IPS-NIHi7 (cell line): ENCODE measurements at regions not wholly inside any gene's neighbourhood (a gene's known extent, or its start where the extent isn't known, plus 50 kb on each side); places are given as distances from the start of the nearest gene placed in this dataset.

Source experiments
- DNase-seq: peaks from one replicate; pipeline ENCODE4 v3.0.0; 2012; ENCODE audit warnings: mixed read lengths; ENCODE audit errors: extremely low spot score

GRCh38 chr10:131425752-131426533, 114.4 kb upstream of the TCERG1L start:
- no peak for DNase-seq

- DNase-seq = no peak
Observed at GRCh38 chr10:131426534-131426898, 115.0 kb upstream of the TCERG1L start.

DNA sequence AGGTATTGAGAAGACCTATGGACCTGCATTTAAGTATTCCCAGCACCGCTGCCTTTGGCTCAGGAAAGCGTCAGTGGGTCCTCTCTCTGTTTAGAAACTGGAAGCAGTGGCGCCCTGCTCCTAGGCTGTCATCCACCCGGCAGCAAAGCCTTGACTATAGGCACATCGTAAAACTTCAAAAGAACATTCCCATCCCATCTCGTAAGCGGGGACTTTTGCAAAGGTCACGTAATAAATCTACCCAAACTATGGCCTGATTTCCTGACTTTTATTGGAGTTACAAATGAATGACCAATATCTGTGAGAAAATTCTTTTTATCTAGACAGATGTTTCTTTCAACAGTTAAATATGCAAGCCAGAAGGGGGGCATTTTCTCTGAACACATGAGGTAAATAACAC, 115.8 kb upstream of the TCERG1L start:
- no peak for DNase-seq

DNA sequence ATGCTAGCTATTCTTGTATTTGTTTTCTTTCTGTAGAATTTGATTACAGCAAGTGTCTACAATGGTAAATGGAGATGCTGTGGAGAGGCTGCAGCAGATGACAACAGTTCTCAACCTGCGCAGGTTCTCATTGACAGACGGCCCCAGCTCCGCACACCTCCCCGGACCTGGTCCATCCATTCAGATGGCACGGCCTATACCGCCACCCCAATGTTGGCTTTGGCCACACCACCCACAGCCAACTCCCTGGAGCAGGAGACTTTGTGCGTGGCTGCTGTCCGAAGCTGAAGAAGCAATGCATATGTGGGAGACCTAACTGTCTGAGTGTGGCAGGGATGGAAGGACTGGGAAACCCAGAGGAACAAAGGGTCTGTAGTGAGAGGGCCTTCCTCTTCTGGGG, 116.4 kb upstream of the TCERG1L start:
- no peak for DNase-seq

DNA sequence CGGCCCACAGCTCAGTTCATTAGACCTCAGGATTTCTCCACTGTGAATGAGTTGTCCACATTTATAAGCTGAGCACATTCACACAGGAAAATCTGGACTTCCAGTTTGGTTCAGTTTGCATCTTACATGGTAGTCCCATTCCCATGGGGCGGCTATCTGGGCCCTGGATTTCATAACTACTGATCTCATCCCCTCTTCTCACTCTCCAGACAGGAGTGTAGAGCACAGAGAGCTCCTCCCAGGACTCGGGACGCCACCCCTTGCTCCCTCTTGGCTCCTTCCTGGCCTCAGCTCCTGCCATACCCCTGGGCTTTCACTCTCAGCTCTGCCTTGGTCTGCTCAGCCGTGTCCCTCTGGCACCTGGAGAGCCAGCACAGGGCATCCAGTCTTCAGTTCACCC, 117.6 kb upstream of the TCERG1L start:
- no peak for DNase-seq

DNA sequence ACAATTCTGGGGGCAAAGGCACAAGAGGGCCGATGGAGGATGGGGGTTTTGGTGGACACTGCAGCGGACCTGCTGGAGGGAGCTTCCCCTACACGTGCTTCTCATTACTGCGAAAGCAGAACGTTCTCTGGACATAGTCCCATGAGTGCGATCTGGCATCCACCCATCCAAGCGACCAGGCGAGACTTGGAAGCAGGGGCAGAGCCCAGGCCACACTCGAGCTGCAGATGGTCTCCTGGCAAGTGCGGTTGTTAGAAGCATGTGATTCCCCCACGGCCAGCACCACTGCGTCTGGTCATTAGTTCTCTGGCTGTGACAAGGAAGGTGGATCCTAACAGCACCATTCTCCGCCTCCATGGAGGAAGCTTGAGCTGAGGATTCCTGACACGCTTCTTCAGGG, 118.4 kb upstream of the TCERG1L start:
- DNase-seq = no peak

GRCh38 chr10:131430716-131431412, 119.3 kb upstream of the TCERG1L start:
- DNase-seq = no peak

GRCh38 chr10:131431533-131431932, 120.0 kb upstream of the TCERG1L start:
- DNase-seq = no peak

DNA sequence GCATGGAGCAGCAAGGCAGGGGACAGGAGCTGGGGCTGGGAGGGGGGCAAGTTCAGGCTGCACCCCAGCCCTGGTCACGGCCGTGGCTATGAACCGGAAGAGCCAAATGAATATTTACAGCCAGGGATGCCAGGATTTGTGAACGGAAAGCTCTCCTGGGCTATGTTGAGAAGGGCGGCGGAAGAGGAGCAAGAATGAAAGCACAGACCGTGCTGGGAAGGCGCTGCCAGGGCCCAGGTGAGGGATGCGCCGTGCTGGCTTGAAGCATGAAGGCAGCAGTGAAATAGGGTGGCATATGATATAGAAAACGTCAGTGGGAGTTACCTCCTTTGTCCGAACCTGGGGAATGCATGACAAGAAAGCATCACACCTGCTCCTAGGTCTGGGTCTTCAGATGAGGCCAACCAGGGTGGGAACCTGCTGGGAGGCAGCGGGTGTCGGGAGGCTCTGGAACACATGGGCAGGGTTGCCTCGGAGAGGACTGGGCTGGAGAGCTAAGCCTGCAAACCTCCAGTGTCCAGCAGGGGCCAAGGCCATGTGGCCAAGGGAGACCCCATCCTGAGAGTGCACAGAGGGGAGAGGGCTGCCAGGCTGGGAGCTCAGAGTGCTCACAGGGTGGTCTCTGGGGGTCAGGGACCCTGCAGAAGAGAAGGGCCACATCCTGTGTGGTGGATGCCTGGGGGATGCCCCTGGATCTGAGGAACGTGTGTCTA, 120.6 kb upstream of the TCERG1L start:
- no peak for DNase-seq

DNA sequence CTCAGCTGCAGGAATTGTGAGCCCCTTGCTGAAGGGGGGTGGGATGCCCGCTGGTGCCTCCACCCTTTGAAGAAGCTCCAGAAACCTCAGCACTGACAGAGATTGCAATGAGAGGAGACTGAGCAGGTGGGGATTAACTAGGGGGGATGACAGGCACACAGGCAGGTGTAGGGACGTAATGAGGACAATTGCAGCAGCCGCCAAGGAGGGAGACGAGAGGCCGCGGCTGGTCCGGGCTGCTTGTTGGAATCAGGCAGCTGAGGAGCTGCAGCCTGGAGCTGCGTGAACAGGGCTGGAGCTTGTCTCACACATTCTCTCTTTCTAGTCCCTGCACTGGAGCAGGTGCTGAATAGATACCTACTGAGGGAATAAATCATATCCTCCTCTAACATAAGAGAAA, 122.0 kb upstream of the TCERG1L start:
- DNase-seq = no peak

DNA sequence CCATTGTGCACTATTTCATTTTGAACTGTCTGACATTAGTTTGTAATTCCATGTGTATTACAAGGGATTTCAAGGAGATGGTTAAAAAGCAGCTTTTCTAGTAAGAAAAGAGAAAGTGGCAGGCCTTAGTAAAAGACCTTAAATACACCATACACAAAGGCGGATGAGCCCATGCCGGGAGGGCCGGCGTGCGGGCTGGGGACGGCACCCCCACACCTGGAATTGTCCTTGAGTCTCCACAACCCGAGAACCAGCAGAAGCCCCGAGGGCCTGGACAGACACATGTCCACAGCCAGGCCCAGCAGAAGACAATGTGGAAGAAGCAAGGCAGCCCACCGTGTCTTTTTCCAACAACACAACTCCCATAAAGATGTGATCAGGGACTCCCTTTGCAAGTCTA, 123.7 kb upstream of the TCERG1L start:
- DNase-seq = no peak

DNA sequence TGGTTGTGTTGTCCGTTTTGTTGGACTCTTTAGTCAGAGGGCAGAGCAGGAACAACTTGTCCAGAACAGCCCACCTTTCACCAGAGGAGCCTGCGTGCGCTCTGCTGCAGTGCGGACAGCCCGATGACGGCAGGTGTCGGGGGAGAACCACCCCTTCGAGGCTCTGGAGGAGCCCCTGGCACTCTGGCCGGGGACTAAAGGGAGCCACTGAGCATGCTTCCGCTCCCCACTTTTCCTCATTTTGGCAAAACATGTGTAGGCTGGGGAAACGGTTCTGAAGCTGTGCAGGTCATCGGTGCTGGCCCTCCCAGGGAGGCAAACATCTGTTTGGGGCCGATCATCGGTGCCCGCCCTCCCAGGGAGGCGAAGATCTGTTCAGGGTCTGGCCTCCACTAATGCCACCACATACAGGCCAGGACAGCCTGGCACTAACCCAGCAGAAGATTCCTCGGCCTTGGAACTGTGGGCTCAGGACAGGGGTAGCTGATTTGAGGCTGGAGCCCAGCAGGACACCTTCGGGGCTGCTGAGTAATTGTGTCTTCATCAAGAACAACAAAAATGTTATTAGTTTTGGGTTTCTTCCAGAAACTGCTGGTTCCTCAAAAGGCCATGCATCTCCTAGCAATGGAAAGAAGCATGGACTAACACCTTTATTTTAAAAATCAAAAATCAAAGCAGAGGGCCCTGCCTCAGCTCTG, 124.4 kb upstream of the TCERG1L start:
- no peak for DNase-seq

DNA sequence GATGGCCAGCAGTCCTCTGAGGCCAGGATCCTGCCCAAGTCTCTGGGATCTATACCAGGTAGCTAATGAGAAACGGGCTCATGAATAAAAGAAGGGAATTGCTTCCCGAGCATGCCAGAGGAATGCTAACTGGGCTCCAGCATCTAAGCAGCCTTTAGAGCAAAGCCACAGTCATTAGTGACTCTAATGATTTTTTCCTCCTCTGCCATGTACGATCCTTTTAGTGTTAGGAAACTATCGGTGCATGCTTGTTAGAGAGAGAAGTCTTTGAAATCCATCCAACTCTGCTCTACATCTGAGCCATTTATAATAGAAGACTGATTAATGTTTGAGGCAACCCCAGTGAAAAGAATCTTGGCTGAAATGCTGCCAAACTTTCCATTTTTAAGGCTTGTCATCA, 124.9 kb upstream of the TCERG1L start:
- no peak for DNase-seq

GRCh38 chr10:131437556-131438475, 126.3 kb upstream of the TCERG1L start:
- DNase-seq = no peak

GRCh38 chr10:131438665-131439064, 127.1 kb upstream of the TCERG1L start:
- DNase-seq = no peak

GRCh38 chr10:131439705-131440104, 128.2 kb upstream of the TCERG1L start:
- DNase-seq = no peak

GRCh38 chr10:131440405-131441360, 129.2 kb upstream of the TCERG1L start:
- no peak for DNase-seq

- DNase-seq = no peak
Observed at GRCh38 chr10:131442271-131442670, 130.8 kb upstream of the TCERG1L start.

- no peak for DNase-seq
Observed at GRCh38 chr10:131444286-131444685, 132.8 kb upstream of the TCERG1L start.

DNA sequence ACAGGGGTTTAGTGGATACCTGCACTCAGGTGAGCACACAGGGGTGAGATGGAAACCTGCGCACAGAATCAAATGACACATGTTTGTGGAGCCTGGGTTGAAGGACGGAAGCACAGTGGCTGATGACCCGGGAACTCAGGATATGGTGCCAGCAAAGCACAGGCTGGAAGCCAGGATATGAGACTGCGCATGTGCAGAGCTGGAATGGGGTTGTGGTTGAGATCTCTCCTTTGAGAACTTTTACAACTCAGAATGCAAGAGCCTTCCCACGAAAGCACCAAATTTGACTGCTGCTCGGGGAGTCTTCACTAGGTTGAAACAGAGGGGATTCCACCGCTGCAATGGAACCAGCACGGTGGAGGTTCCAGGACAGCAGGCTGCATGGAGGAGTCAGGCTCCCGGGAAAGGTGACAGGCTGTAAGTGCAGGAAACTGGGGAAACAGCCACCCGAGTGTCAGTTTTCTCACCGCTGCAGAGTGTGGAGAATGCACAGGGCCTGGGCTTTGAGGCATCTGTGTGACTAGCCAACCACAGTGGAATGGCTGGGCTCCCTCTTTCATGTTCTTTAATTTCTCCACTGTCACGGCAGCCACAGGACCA, 133.4 kb upstream of the TCERG1L start:
- no peak for DNase-seq
